A549 (cell line): ENCODE measurements at regions not wholly inside any gene's neighbourhood (a gene's known extent, or its start where the extent isn't known, plus 50 kb on each side); places are given as distances from the start of the nearest gene placed in this dataset.

Experiments
- ATAC-seq, 2 experiments: fragments of 200-7000 bp in 1 of 2; fragments of >200 bp in 1 of 2; cut with Nextera tagmentation in 1 of 2; cut with Tn5 transposase in 1 of 2; 3 replicates each; pipeline versions ENCODE4 v1.8.0 to v1.9.1; 2018 to 2020; ENCODE audit warnings: mild to moderate bottlenecking in 1 of 2, moderate library complexity in 1 of 2
- CTCF ChIA-PET: fragments of 300-600 bp; sonication (Branson Sonifier 250); formaldehyde crosslinking; extraction: SDS; loops from one replicate; lab custom pipeline; 2021; ENCODE audit warnings: antibody characterized with exemption, inconsistent platforms; lab: Yijun Ruan, JAX
- POLR2A ChIA-PET: fragments of 350-600 bp; formaldehyde crosslinking; extraction: SDS; loops from one replicate; lab custom pipeline; 2021; ENCODE audit warnings: antibody characterized with exemption, inconsistent platforms; lab: Yijun Ruan, JAX
- DNase-seq, 2 experiments: peaks; one replicate each; pipeline versions ENCODE4 v3.0.0 to v3.0.0-alpha.2; 2011 to 2016; ENCODE audit warnings: low read depth in 1 of 2, low spot score in 1 of 2
- FAIRE-seq: peaks from 2 replicates; lab custom pipeline; 2011; peaks lifted over from hg19 to GRCh38; lab: Jason Lieb, UNC
- H3K27ac ChIP-seq, 2 experiments: fragments of >200 bp; sonication (Bioruptor Twin); formaldehyde crosslinking; 3 replicates each; pipeline ENCODE4 v1.5.1; 2016 to 2017
- H3K4me1 ChIP-seq: fragments of >200 bp; sonication (Bioruptor Twin); formaldehyde crosslinking; 3 replicates; pipeline ENCODE4 v1.6.1; 2016
- H3K4me2 ChIP-seq: fragments of >200 bp; sonication (Bioruptor Twin); formaldehyde crosslinking; 3 replicates; pipeline ENCODE4 v1.6.1; 2016
- H3K4me3 ChIP-seq: fragments of >200 bp; sonication (Bioruptor Twin); formaldehyde crosslinking; 3 replicates; pipeline ENCODE4 v1.5.1; 2016
- H3K9me3 ChIP-seq: fragments of >200 bp; sonication (Bioruptor Twin); formaldehyde crosslinking; 3 replicates; pipeline ENCODE4 v1.6.1; 2016
- BHLHE40 ChIP-seq: IDR thresholded peaks from 2 replicates; pipeline ENCODE4 v1.6.1; 2012; ENCODE audit warnings: low read depth, low read length, inconsistent platforms
- CBX2 ChIP-seq: fragments of 200-600 bp; sonication (generic); IDR thresholded peaks from 2 replicates; pipeline ENCODE4 v1.6.1; 2016; ENCODE audit warnings: low read depth, mild to moderate bottlenecking, borderline replicate concordance
- CEBPB ChIP-seq, 2 experiments: fragments of >200 bp in 1 of 2; sonication (Bioruptor Twin) in 1 of 2; formaldehyde crosslinking in 1 of 2; IDR thresholded peaks; 2 replicates each; pipeline ENCODE4 v1.6.1; 2012 to 2016
- ELK1 ChIP-seq: fragments of 150-350 bp; IDR thresholded peaks from 2 replicates; pipeline ENCODE4 v1.6.1; 2014; ENCODE audit warnings: low read depth, mild to moderate bottlenecking, low read length
- FOSB ChIP-seq: fragments of 250-450 bp; sonication (Bioruptor Pico); IDR thresholded peaks from 2 replicates; pipeline ENCODE4 v1.5.0; 2020; ENCODE audit warnings: mild to moderate bottlenecking, moderate library complexity
- FOXS1 ChIP-seq: fragments of 250-450 bp; sonication (Bioruptor Pico); IDR thresholded peaks from 2 replicates; pipeline ENCODE4 v1.5.0; 2020; ENCODE audit warnings: mild to moderate bottlenecking, moderate library complexity
- GATA3 ChIP-seq: IDR thresholded peaks from 2 replicates; pipeline ENCODE4 v1.6.1; 2012; ENCODE audit warnings: borderline replicate concordance
- HES2 ChIP-seq: fragments of >200 bp; sonication (Bioruptor Twin); formaldehyde crosslinking; IDR thresholded peaks from 2 replicates; pipeline ENCODE4 v1.6.1; 2016
- KDM1A ChIP-seq: fragments of 200-600 bp; sonication (generic); IDR thresholded peaks from 2 replicates; pipeline ENCODE4 v1.6.1; 2016; ENCODE audit warnings: low read depth, mild to moderate bottlenecking
- MAFK ChIP-seq: fragments of 450-650 bp; IDR thresholded peaks from 2 replicates; pipeline ENCODE4 v1.6.1; 2014; ENCODE audit not compliant: partially characterized antibody
- NPAS2 ChIP-seq: fragments of 250-450 bp; sonication (Bioruptor Pico); IDR thresholded peaks from 2 replicates; pipeline ENCODE4 v1.8.0; 2022; ENCODE audit warnings: mild to moderate bottlenecking, moderate library complexity, borderline replicate concordance
- POLR2A ChIP-seq: IDR thresholded peaks from 2 replicates; pipeline ENCODE4 v1.6.1; 2012; ENCODE audit warnings: mild to moderate bottlenecking, low read length
- POLR2AphosphoS2 ChIP-seq: conservative IDR thresholded peaks from 2 replicates; pipeline ENCODE4 v1.6.1; 2012; ENCODE audit warnings: low read length, improper control_type of control experiment, inconsistent platforms
- REST ChIP-seq: fragments of 200-600 bp; sonication (generic); IDR thresholded peaks from 2 replicates; pipeline ENCODE4 v1.6.1; 2016; ENCODE audit warnings: antibody characterized with exemption, mild to moderate bottlenecking, moderate library complexity
- WGBS: methylation state at CpG from one replicate; pipeline ENCODE4 v1.1.6; 2017; ENCODE audit errors: missing lambda C conversion rate; 5-methylcytosine and 5-hydroxymethylcytosine counted together
- TF ChIP-seq, protein P1 (sequence below): fragments of >200 bp; sonication (Bioruptor Twin); formaldehyde crosslinking; IDR thresholded peaks from 3 replicates; pipeline ENCODE4 v1.6.1; 2016
- TF ChIP-seq, protein P2 (sequence below): fragments of >200 bp; sonication (Bioruptor Twin); formaldehyde crosslinking; IDR thresholded peaks from 3 replicates; pipeline ENCODE4 v1.5.1; 2016

GRCh38 chr1:82920418-82921248 is 1078.3 kb downstream of the TTLL7 start:
- no peak overlapping the region for H3K27ac ChIP-seq
- no peak overlapping the region for H3K4me2 ChIP-seq
- no peak for TF ChIP-seq KDM1A
- TF ChIP-seq, protein P1, sequence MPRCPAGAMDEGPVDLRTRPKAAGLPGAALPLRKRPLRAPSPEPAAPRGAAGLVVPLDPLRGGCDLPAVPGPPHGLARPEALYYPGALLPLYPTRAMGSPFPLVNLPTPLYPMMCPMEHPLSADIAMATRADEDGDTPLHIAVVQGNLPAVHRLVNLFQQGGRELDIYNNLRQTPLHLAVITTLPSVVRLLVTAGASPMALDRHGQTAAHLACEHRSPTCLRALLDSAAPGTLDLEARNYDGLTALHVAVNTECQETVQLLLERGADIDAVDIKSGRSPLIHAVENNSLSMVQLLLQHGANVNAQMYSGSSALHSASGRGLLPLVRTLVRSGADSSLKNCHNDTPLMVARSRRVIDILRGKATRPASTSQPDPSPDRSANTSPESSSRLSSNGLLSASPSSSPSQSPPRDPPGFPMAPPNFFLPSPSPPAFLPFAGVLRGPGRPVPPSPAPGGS, result no peak
- no peak for TF ChIP-seq POLR2A
- TF ChIP-seq ELK1, result no peak
- TF ChIP-seq BHLHE40, result no peak
- TF ChIP-seq, protein P2, sequence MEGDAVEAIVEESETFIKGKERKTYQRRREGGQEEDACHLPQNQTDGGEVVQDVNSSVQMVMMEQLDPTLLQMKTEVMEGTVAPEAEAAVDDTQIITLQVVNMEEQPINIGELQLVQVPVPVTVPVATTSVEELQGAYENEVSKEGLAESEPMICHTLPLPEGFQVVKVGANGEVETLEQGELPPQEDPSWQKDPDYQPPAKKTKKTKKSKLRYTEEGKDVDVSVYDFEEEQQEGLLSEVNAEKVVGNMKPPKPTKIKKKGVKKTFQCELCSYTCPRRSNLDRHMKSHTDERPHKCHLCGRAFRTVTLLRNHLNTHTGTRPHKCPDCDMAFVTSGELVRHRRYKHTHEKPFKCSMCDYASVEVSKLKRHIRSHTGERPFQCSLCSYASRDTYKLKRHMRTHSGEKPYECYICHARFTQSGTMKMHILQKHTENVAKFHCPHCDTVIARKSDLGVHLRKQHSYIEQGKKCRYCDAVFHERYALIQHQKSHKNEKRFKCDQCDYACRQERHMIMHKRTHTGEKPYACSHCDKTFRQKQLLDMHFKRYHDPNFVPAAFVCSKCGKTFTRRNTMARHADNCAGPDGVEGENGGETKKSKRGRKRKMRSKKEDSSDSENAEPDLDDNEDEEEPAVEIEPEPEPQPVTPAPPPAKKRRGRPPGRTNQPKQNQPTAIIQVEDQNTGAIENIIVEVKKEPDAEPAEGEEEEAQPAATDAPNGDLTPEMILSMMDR, result no peak
- TF ChIP-seq NPAS2 (CRISPR knock-in tag), result no peak
- no peak for TF ChIP-seq HES2
- TF ChIP-seq CEBPB (IDR thresholded peaks at IDR 0.05), result no peak
- TF ChIP-seq CBX2, result no peak
- no peak for TF ChIP-seq FOSB
- no peak for TF ChIP-seq GATA3
- POLR2A ChIA-PET, result no interaction called here
- no peaks in the 10 kb centered on the region for H3K9me3 ChIP-seq
- FAIRE-seq (no peak), DNase-seq (no peak), ATAC-seq (no peak)
- CTCF ChIA-PET, result no interaction called here
- no peaks in the 10 kb centered on the region for H3K4me1 ChIP-seq
- WGBS, result 10% methylated on average over 4 of the region's 4 CpGs
- no peak overlapping the region for H3K4me3 ChIP-seq

- FAIRE-seq, result no peak
- no peak for ATAC-seq
- H3K9me3 ChIP-seq, result no peaks in the 10 kb centered on the region
- H3K4me1 ChIP-seq, result no peaks in the 10 kb centered on the region
- ChIA-PET POLR2A (no interaction called here), CTCF (no interaction called here)
- H3K4me2 ChIP-seq, result no peak overlapping the region
- no peak overlapping the region for H3K4me3 ChIP-seq
- H3K27ac ChIP-seq, result no peak overlapping the region
- TF ChIP-seq MAFK (no peak), FOXS1 (CRISPR knock-in tag) (no peak), CEBPB (IDR thresholded peaks at IDR 0.05) (no peak), POLR2AphosphoS2 (no peak), REST (no peak)
- no peak for DNase-seq
These were observed 1079.1 kb downstream of the TTLL7 start for GRCh38 chr1:82919837-82920236.
